ENCODE measurements at regions not wholly inside any gene's neighbourhood (a gene's known extent, or its start where the extent isn't known, plus 50 kb on each side); places are given as distances from the start of the nearest gene placed in this dataset.

DNA sequence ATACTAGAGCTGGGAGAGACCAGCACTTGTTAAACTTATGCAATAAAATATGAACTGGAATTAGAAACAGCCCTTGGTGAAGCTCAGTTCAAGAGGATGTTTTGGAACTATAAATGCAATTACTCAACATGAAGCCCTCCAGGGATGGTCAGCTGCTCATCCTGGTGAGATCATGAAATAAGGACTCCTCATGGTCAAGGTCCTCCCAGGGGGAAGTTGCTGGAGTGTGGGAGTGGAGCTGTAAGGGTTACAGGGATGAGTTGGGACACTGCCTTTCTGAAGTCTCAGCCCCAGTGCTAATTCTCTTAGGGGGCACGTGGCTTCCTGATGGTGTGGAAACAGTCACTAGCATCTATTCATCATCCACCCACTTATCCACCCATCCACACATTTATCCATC, 301.7 kb upstream of the SFSWAP start:
- TF ChIP-seq POLR2A (IDR thresholded peaks at IDR 0.05; ENCODE audit: extremely low read depth, insufficient read length) (no peak), MYC (IDR thresholded peaks at IDR 0.05; ENCODE audit: low read depth, low read length) (no peak)
- TF ChIP-seq, protein P1, sequence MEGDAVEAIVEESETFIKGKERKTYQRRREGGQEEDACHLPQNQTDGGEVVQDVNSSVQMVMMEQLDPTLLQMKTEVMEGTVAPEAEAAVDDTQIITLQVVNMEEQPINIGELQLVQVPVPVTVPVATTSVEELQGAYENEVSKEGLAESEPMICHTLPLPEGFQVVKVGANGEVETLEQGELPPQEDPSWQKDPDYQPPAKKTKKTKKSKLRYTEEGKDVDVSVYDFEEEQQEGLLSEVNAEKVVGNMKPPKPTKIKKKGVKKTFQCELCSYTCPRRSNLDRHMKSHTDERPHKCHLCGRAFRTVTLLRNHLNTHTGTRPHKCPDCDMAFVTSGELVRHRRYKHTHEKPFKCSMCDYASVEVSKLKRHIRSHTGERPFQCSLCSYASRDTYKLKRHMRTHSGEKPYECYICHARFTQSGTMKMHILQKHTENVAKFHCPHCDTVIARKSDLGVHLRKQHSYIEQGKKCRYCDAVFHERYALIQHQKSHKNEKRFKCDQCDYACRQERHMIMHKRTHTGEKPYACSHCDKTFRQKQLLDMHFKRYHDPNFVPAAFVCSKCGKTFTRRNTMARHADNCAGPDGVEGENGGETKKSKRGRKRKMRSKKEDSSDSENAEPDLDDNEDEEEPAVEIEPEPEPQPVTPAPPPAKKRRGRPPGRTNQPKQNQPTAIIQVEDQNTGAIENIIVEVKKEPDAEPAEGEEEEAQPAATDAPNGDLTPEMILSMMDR (IDR thresholded peaks at IDR 0.05; ENCODE audit: low read depth, low read length): no peak
- TF ChIP-seq, protein P2, sequence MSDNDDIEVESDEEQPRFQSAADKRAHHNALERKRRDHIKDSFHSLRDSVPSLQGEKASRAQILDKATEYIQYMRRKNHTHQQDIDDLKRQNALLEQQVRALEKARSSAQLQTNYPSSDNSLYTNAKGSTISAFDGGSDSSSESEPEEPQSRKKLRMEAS (IDR thresholded peaks at IDR 0.05; ENCODE audit: low read depth, low read length): no peak

Data from NB4 (cell line).